IMR-90 (cell line): ENCODE measurements at regions not wholly inside any gene's neighbourhood (a gene's known extent, or its start where the extent isn't known, plus 50 kb on each side); places are given as distances from the start of the nearest gene placed in this dataset.

Experiments used
- ATAC-seq: fragments of 200-7000 bp; cut with Tn5 transposase; 2 replicates; pipeline ENCODE4 v1.9.1; 2020; ENCODE audit warnings: low read depth, mild to moderate bottlenecking, moderate library complexity
- BruUV-seq: library from RNA; stranded (reverse); fragments of 400-500 nt; replicated peaks from 2 replicates; lab custom pipeline; 2021; lab: Mats Ljungman, UMichigan
- CTCF ChIA-PET: fragments of 300-600 bp; formaldehyde crosslinking; extraction: SDS; loops from one replicate; lab custom pipeline; 2021; ENCODE audit warnings: antibody characterized with exemption; lab: Yijun Ruan, JAX
- POLR2A ChIA-PET: fragments of 300-600 bp; sonication (Branson Sonifier 250); formaldehyde crosslinking; loops from one replicate; lab custom pipeline; 2022; ENCODE audit warnings: antibody characterized with exemption; ENCODE audit not compliant: unreplicated experiment; lab: Charles Lee
- DNase-seq: peaks from one replicate; pipeline ENCODE4 v3.0.0; 2013
- H2AFZ ChIP-seq: replicated peaks from 2 replicates; pipeline ENCODE3; 2013; ENCODE audit warnings: low read length, mild to moderate bottlenecking; ENCODE audit not compliant: poor library complexity
- H2AK5ac ChIP-seq: 2 replicates; pipeline ENCODE4 v1.6.1; 2013; ENCODE audit warnings: low read depth, low read length, inconsistent platforms
- H2AK9ac ChIP-seq: replicated peaks from 2 replicates; pipeline ENCODE3; 2013; ENCODE audit warnings: mild to moderate bottlenecking, low read depth, low read length, moderate library complexity; ENCODE audit not compliant: poor library complexity
- H2BK120ac ChIP-seq: 2 replicates; pipeline ENCODE4 v1.6.1; 2013; ENCODE audit warnings: low read depth, low read length, inconsistent platforms
- H2BK15ac ChIP-seq: 3 replicates; pipeline ENCODE4 v1.6.1; 2013; ENCODE audit warnings: low read depth, low read length, inconsistent platforms
- H2BK20ac ChIP-seq: 2 replicates; pipeline ENCODE4 v1.6.1; 2013; ENCODE audit warnings: low read depth, mild to moderate bottlenecking, inconsistent platforms, low read length, moderate library complexity
- H2BK5ac ChIP-seq: 2 replicates; pipeline ENCODE4 v1.6.1; 2013; ENCODE audit warnings: mild to moderate bottlenecking, low read depth, low read length, inconsistent platforms; ENCODE audit not compliant: poor library complexity, severe bottlenecking
- H3K14ac ChIP-seq: replicated peaks from 2 replicates; pipeline ENCODE4 v1.6.1; 2013; ENCODE audit warnings: low read depth, low read length, inconsistent platforms
- H3K18ac ChIP-seq: 2 replicates; pipeline ENCODE4 v1.6.1; 2013; ENCODE audit warnings: low read depth, low read length, control low read depth
- H3K23ac ChIP-seq: 2 replicates; pipeline ENCODE4 v1.6.1; 2013; ENCODE audit warnings: low read depth, low read length, inconsistent platforms
- H3K27ac ChIP-seq: 2 replicates; pipeline ENCODE4 v1.5.1; 2013; ENCODE audit warnings: mild to moderate bottlenecking, control low read depth, low read length; ENCODE audit not compliant: insufficient read depth
- H3K27me3 ChIP-seq: 2 replicates; pipeline ENCODE4 v1.6.1; 2013; ENCODE audit warnings: low read length; ENCODE audit not compliant: control insufficient read depth, insufficient read depth
- H3K36me3 ChIP-seq: 2 replicates; pipeline ENCODE4 v1.6.1; 2013; ENCODE audit warnings: low read length, mixed read lengths; ENCODE audit not compliant: control insufficient read depth, insufficient read depth
- H3K4ac ChIP-seq: 2 replicates; pipeline ENCODE4 v1.6.1; 2013; ENCODE audit warnings: low read depth, low read length, inconsistent platforms
- H3K4me1 ChIP-seq: 2 replicates; pipeline ENCODE4 v1.6.1; 2013; ENCODE audit warnings: low read length, mixed read lengths; ENCODE audit not compliant: control insufficient read depth, insufficient read depth
- H3K4me2 ChIP-seq: 2 replicates; pipeline ENCODE4 v1.6.1; 2013; ENCODE audit warnings: low read depth, mild to moderate bottlenecking, control low read depth, low read length, moderate library complexity
- H3K4me3 ChIP-seq: 2 replicates; pipeline ENCODE4 v1.5.1; 2013; ENCODE audit warnings: low read depth, mild to moderate bottlenecking, control low read depth, low read length, moderate library complexity; ENCODE audit not compliant: insufficient read depth
- H3K56ac ChIP-seq: 2 replicates; pipeline ENCODE4 v1.6.1; 2013; ENCODE audit warnings: low read length, inconsistent platforms; ENCODE audit not compliant: insufficient read depth; ENCODE audit errors: extremely low read depth
- H3K79me1 ChIP-seq, 2 experiments: 2 replicates each; pipeline ENCODE4 v1.6.1; 2013; ENCODE audit warnings: low read length in 2 of 2, inconsistent platforms in 1 of 2, low read depth in 1 of 2
- H3K9ac ChIP-seq: 2 replicates; pipeline ENCODE4 v1.6.1; 2013; ENCODE audit warnings: low read depth, low read length, control low read depth
- H3K9me1 ChIP-seq: 2 replicates; pipeline ENCODE4 v1.6.1; 2013; ENCODE audit warnings: low read length, inconsistent platforms; ENCODE audit not compliant: insufficient read depth
- H3K9me3 ChIP-seq: 2 replicates; pipeline ENCODE4 v1.6.1; 2013; ENCODE audit warnings: low read length; ENCODE audit not compliant: control insufficient read depth, insufficient read depth
- H4K20me1 ChIP-seq: 2 replicates; pipeline ENCODE4 v1.6.1; 2013; ENCODE audit warnings: low read length, inconsistent platforms; ENCODE audit not compliant: insufficient read depth
- H4K5ac ChIP-seq: 2 replicates; pipeline ENCODE4 v1.6.1; 2013; ENCODE audit warnings: mild to moderate bottlenecking, low read depth, low read length, control low read depth
- H4K8ac ChIP-seq, 2 experiments: 2 replicates each; pipeline ENCODE4 v1.6.1; 2013; ENCODE audit warnings: low read depth in 2 of 2, low read length in 2 of 2, control low read depth in 1 of 2, inconsistent platforms in 1 of 2
- H4K91ac ChIP-seq: 2 replicates; pipeline ENCODE4 v1.6.1; 2013; ENCODE audit warnings: low read depth, low read length, inconsistent platforms; ENCODE audit not compliant: insufficient read depth
- BHLHE40 ChIP-seq: fragments of 150-350 bp; IDR thresholded peaks from 2 replicates; pipeline ENCODE4 v1.6.1; 2016; ENCODE audit warnings: mild to moderate bottlenecking, low read depth, low read length
- CEBPB ChIP-seq: IDR thresholded peaks from 2 replicates; pipeline ENCODE4 v1.6.1; 2012; ENCODE audit warnings: low read depth, low read length, improper control_type of control experiment
- CHD1 ChIP-seq: IDR thresholded peaks from 2 replicates; pipeline ENCODE4 v1.6.1; 2012; ENCODE audit warnings: low read depth, low read length, improper control_type of control experiment
- CTCF ChIP-seq: conservative IDR thresholded peaks from 2 replicates; pipeline ENCODE4 v1.5.1; 2012; ENCODE audit warnings: mild to moderate bottlenecking, low read depth, low read length, improper control_type of control experiment
- ELK1 ChIP-seq: fragments of 150-350 bp; IDR thresholded peaks from 2 replicates; pipeline ENCODE4 v1.6.1; 2016; ENCODE audit warnings: low read depth, mild to moderate bottlenecking, low read length, moderate library complexity, borderline replicate concordance
- FOS ChIP-seq: fragments of 150-350 bp; IDR thresholded peaks from 2 replicates; pipeline ENCODE4 v1.6.1; 2016; ENCODE audit warnings: low read depth, low read length
- MAFK ChIP-seq: IDR thresholded peaks from 2 replicates; pipeline ENCODE4 v1.6.1; 2012; ENCODE audit warnings: low read depth, low read length, improper control_type of control experiment
- MAZ ChIP-seq: IDR thresholded peaks from 2 replicates; pipeline ENCODE4 v1.6.1; 2012; ENCODE audit warnings: low read depth, mild to moderate bottlenecking, low read length, improper control_type of control experiment, moderate library complexity, borderline replicate concordance
- MXI1 ChIP-seq: IDR thresholded peaks from 2 replicates; pipeline ENCODE4 v1.6.1; 2012; ENCODE audit warnings: low read depth, mild to moderate bottlenecking, low read length, moderate library complexity, borderline replicate concordance
- NFE2L2 ChIP-seq: fragments of 150-350 bp; IDR thresholded peaks from 2 replicates; pipeline ENCODE4 v1.6.1; 2016; ENCODE audit warnings: low read depth, mild to moderate bottlenecking, low read length
- POLR2A ChIP-seq: IDR thresholded peaks from 2 replicates; pipeline ENCODE4 v1.6.1; 2012; ENCODE audit warnings: mild to moderate bottlenecking, low read depth, low read length
- RAD21 ChIP-seq: IDR thresholded peaks from 2 replicates; pipeline ENCODE4 v1.6.1; 2012; ENCODE audit warnings: low read length, improper control_type of control experiment
- RCOR1 ChIP-seq: IDR thresholded peaks from 2 replicates; pipeline ENCODE4 v1.6.1; 2012; ENCODE audit warnings: mild to moderate bottlenecking, low read length, improper control_type of control experiment; ENCODE audit not compliant: insufficient replicate concordance
- RFX5 ChIP-seq: IDR thresholded peaks from 2 replicates; pipeline ENCODE4 v1.8.0; 2012; ENCODE audit warnings: low read depth, mild to moderate bottlenecking, low read length, moderate library complexity
- SMC3 ChIP-seq: fragments of 150-350 bp; IDR thresholded peaks from 2 replicates; pipeline ENCODE4 v1.6.1; 2016; ENCODE audit warnings: low read depth, mild to moderate bottlenecking, antibody characterized with exemption, low read length, moderate library complexity
- WGBS, 2 experiments: methylation state at CpG; one replicate each; pipeline versions ENCODE4 v1.1.5 to v1.1.7; 2013; ENCODE audit warnings: missing lambda C conversion rate in 2 of 2; ENCODE audit not compliant: insufficient read length in 1 of 2; ENCODE audit errors: extremely low coverage in 2 of 2; 5-methylcytosine and 5-hydroxymethylcytosine counted together
- dilution Hi-C: fragments of 300-500 bp; cut with HindIII; formaldehyde crosslinking; loops from one replicate; pipeline ENCODE4 v1.14.3; 2018; ENCODE audit warnings: low sequenced_read_pairs; ENCODE audit not compliant: unreplicated experiment
- in situ Hi-C: fragments of 300-500 bp; cut with MboI; formaldehyde crosslinking; loops from 3 replicates; pipeline ENCODE4 v1.14.3; 2019; ENCODE audit warnings: low sequenced_read_pairs, inconsistent platforms, mixed read lengths
- intact Hi-C: fragments of 100-400 bp; cut with micrococcal nuclease; formaldehyde crosslinking; loops from 2 replicates; pipeline ENCODE4 v1.10.0; 2022

- Histone ChIP-seq H3K18ac (peak overlapping the region; percentile 55; the same call in 1 of the 2 replicates), H2BK20ac (peak overlapping the region; percentile 66), H2AK9ac (no peak overlapping the region), H3K23ac (peak overlapping the region; percentile 7; the same call in 1 of the 2 replicates), H3K4ac (peak overlapping the region; percentile 54; the same call in 1 of the 2 replicates), H3K27ac (no peak overlapping the region), H3K4me3 (no peak overlapping the region), H3K14ac (peak overlapping the region; percentile 53), H3K27me3 (no peaks in the 10 kb centered on the region), H2AK5ac (peak overlapping the region; percentile 64), H3K36me3 (no peaks in the 10 kb centered on the region), H4K5ac (peak overlapping the region; percentile 24; the same call in 1 of the 2 replicates), H3K9me1 (peaks cover 10% of the 10 kb centered on the region; the same call in 1 of the 2 replicates), H2BK5ac (peak overlapping the region; percentile 87), H3K4me2 (no peak overlapping the region), H4K8ac (peak overlapping the region; percentile 41 to 49), H3K9me3 (no peaks in the 10 kb centered on the region), H4K91ac (peak overlapping the region; percentile 44), H2BK120ac (peak overlapping the region; percentile 71), H4K20me1 (no peaks in the 10 kb centered on the region), H3K56ac (no peak overlapping the region), H3K9ac (no peak overlapping the region), H2BK15ac (peak overlapping the region; percentile 94; the same call in 2 of the 3 replicates), H3K4me1 (peaks cover 16% of the 10 kb centered on the region), H2AFZ (no peak overlapping the region), H3K79me1 (peaks cover 0 to 11% of the 10 kb centered on the region in 2 experiments; a peak in 2 of 4 replicates)
- peak; percentile 48 for DNase-seq
- TF ChIP-seq ELK1 (no peak), CEBPB (no peak), BHLHE40 (no peak), NFE2L2 (no peak), POLR2A (no peak), MXI1 (no peak), RAD21 (no peak), CTCF (no peak), MAZ (no peak), FOS (no peak), RCOR1 (no peak), CHD1 (no peak), MAFK (no peak), SMC3 (no peak), RFX5 (no peak)
- no peak for ATAC-seq
- WGBS, 2 experiments = no CpG with 5 or more reads among the region's 1 CpG
- CTCF ChIA-PET = no interaction called here
- in situ Hi-C loops (no loop called here), intact Hi-C loops (no loop called here), dilution Hi-C loops (no loop called here)
- BruUV-seq = no TSS peak
- POLR2A ChIA-PET = interaction anchor here (0.6 kb wide), 2 partner anchors 252 to 490 kb away, joined by 3 read pairs; no protein-coding TSS in a partner anchor
Observed at GRCh38 chr15:39246523-39246922, 334.4 kb upstream of the THBS1 start.
